RPMI7951 (cell line): ENCODE measurements at regions not wholly inside any gene's neighbourhood (a gene's known extent, or its start where the extent isn't known, plus 50 kb on each side); places are given as distances from the start of the nearest gene placed in this dataset.
A peak's percentile ranks its signal among the peaks of the same experiment; 100 is the strongest.

Source experiments
- DNase-seq: peaks from one replicate; pipeline ENCODE4 v3.0.0-alpha.2; 2012; ENCODE audit warnings: low read depth

DNA sequence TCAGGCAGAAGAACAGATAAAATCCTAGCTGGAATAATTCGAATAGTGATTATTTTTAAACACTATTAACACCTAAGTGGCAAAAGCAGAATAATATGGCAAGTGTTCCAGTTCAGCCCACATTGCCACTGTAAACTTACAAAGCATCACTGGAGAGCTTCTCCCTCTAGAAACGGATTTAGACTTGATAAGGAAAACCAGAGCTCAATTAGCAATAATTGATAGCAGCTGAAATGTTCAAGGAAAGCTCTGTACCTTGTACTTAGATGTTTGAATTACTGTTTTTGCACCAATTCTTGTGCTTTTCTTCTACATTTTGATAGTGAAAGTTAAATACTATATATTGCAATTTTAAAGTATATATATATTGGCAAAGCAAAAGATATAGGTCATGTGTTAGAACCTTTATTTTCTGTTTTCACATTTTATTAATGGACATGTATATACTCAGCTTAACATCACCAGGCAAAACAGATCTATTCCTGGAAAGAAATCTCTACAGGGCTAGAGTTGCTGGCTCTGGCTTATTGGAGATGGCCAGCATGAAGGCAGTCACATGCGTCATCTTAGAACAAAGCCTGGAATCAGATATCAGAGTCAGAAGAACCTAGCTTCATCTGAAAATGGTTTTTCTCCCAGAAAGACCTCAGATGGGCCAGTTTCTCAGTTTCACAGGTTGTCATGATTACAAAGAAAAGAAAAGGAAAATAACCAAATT lies 149.1 kb upstream of the CTAGE1 start:
- no peak for DNase-seq

DNA sequence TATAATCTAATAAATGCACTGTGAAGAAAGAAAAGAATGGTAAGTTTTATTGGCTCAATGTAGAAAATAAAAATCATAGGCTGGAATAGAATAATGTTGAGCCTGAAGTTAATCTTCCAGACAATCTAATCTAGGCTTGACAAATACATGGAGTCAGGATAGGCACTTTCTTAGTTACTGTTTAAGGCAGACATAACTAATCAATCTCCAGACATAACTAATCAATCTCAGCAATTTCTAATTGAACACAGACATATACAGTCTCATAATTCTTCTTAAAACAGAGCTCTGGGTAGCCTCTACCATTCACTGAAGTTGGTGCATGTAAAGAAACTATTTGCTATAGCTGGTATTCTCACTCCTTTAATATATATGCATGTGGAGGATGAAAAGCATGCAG lies 150.1 kb upstream of the CTAGE1 start:
- no peak for DNase-seq

DNA sequence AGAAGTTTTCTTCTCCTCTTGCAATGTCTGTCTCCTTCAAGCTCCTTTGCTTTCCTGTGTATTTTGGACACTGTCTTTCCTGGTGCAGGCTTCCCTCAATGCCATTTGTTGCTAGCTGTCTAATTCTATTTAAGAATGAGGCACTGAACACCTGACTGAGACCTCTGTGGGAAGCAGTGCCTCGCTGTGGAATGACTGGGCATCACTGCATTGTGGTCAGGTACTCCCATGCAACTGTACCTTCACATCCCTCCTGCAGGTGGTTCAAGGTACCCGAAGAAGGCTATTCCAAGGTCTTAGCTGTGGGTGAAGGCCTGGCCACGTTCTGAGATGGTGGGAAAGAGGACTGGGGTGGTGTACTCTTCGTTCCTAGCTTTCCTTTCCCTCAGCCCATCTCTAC lies 152.8 kb upstream of the CTAGE1 start:
- no peak for DNase-seq

DNA sequence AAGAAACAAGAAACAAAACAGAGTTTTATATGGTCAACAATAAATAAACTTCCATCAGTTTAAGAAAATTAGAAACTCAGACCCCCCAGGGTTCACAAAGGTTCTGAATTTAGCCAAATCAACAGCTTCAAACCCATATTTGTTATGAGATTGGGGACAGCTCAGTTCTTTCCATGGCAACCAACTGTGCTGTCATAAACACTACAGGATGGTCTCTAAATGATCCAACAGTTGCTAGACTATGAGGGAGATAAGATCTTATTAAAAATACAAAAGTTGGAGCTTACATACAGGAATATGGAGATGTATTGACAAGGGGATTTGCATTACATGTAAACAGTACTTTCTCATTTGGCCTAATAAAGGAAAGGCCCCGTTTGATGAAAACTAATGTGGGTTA lies 154.6 kb upstream of the CTAGE1 start:
- peak; percentile 36 for DNase-seq

DNA sequence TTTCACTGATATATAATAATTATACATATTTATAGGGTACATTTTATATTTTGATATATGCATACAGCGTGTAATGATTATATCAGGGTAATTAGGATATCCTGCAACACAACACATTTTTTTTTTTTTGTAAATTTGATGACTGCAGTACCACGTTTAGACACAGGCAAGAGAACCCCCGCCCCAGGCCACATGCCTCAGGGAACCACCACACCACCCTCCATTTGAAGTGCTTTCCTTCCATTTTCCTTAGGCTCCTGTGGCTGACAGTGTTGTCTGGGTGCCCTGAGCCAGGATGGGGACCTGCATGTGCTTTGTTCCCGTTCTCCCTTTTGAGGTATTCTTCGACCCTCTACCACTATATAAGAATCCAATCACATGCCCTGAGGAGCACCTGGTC lies 161.6 kb upstream of the CTAGE1 start:
- DNase-seq: no peak

DNA sequence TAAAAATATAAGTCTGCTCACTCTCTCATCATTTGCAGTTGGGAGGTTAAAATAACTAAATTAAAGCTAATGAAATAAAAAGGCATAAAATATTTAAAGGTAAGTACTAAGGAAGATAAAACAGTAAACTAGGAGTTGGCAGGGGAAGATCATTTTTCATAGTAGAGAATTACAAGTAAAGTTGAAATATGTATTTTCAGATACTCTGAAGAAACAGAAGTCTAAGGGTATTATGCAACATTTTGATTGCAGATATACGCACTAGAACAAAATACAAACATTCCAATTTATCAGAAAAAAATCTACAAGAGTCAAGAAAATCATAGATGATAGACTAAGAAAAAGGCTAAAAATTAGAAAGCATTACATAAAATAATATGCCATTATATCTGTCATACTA lies 167.6 kb upstream of the CTAGE1 start:
- DNase-seq: no peak

DNA sequence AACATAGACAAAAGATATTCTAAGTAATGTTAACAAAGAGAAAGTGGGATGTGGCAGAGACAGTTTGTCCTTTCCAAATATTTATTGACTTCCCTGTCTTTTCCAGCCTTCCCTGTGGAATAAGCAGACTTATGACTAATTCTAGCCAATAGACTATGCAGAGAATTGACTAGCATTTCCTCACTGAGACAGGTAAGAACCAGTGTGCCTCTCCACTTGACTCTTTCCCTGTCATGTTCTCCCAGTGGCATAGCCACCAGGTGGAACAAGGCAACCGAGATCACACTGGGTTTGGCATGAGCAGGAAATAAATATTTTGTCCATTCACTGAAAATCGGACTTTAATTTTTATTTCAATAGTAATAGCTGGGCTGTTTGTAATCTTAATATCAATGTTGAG lies 168.1 kb upstream of the CTAGE1 start:
- no peak for DNase-seq

DNA sequence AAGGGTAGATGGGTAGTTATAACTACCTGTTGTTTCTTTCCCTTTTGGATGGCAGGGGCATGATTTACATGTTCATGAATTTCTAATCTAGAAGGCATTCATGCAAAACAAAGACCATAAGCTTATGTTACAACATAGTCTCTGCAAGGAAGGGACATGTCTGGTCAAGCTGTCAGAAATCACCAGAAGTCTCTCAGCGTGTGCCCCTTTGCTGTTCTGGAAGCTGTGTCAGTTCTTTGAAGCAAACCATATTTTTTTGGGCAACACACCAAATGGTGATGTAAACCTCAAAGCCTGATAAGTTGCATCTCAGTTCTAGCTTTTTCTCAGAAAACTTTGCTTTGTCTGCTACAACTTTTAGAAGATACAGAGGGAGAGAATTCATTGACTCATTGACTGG lies 173.5 kb upstream of the CTAGE1 start:
- peak; percentile 36 for DNase-seq

DNA sequence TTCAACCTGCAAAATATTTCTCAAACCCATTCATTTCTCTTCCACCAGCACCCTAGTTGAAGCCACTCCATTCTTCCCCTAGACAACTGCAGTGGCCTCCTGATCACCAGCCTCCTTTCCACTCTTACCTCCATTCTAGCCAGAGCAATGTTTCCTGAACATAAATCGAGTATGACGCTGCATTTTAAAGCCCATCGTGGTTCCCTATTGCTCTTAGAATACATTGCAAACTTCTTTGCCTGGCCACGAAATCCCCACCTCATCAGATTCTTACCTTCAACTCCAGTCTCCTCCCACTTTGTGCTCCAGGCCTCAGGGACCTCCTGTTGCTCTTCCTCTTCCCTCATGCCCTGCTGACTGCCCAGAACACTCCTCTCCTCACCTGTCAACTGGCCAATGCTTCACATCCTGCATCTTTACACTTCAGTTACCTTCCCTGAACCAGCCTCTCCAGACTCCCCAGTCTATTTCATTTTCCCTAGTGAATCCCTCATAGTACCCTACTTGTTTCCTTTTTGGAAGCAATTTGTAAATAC lies 176.5 kb upstream of the CTAGE1 start:
- no peak for DNase-seq

DNA sequence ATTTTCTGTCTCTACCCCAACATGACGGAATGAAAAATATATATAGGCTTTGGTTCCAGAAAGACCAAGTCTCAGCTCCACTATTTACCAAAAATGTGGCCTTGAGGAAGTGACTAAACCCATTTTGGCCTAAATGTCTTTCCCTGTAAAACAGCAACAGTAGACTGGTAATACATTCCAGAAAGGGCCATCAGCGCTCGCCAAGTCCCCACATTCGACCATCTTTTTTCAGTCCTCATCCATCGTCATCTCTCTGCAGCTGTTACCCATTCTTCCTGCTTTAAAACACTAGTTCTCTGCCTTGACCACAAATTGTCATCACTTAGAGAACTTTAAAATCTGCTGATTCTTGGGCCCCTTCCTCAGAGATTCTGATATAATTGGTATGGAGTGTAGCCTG lies 183.8 kb upstream of the CTAGE1 start:
- peak; percentile 80 for DNase-seq

DNA sequence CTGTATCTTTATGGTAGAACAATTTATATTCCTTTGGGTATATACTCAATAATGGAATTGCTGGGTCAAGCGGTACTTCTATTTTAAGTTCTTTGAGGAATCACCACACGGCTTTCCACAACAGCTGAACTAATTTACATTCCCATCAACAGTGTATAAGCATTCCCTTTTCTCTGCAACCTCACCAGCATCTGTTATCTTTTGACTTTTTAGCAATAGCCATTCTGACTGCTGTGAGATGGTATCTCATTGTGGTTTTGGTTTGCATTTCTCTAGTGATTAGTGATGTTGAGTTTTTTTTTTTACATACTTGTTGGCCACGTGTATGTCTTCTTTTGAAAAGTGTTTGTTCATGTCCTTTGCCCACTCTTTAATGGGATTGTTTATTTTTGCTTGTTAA lies 184.7 kb upstream of the CTAGE1 start:
- peak; percentile 77 for DNase-seq

DNA sequence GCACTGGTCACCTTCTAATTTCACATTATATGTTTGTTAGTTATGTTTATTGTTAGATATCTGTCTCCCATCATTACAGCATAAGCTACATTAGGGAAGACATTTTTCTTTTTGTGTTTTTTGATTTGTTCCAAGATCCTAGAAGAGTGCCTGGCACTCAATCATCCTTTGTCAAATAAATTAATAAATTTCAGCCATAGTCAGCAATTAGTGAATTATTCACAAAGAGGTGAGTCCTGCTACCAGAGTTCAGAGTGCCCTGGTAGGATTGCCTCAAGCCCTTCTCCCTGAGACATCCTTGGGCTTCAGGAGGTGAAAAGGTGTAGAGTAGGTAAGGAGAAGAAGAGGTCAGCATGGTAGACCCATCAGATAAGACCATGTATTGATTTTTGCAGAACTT lies 186.2 kb upstream of the CTAGE1 start:
- DNase-seq: no peak

DNA sequence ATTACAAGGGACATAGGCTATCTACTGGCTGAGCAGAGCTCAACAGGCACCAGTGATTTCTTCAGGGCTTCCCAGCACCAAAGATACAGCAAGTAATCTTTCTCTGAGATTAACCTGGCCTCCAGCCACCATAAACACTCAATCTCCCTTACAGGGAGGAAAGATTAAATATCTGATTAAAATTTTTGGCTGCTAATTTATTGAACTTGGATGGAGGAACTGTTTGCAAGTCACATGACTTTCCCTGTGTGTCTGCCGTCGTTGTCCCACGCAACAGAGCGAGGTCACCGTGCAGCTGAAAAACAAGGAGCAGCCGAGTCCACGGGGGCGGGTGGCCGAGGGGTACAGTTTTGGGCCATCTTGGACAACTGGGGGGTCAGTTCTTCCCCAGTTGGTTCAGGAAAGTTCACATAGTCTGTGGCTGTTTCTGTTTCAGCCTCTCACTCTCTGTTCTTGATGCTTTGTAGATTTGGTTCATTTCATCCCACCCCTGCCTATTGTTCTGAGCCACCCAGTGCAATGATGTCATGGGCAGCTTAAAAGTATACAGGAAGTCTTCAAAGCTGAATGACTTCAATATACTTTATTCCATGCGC lies 186.8 kb upstream of the CTAGE1 start:
- peak; percentile 43 for DNase-seq

DNA sequence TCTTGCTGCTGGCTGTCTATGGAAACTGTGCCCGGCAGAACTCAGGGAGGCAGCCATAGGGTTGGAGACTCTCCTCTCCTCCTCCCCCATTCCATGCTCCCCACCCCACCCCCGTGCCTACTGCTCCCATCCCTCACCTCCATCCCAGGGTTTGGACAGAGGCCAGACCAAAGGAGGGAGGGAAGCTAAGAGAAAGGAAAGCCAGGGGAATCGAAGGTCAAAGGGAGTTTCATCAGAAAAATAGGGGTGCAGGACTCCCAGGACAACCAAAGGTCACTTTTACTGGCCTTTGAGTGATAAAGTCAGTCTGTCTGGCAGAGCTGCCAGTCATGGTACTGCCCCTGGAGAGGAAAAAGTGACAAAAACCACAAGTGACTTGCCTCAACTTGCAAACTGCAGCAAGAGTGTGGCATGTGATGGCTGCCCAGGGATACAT lies 187.3 kb upstream of the CTAGE1 start:
- no peak for DNase-seq

DNA sequence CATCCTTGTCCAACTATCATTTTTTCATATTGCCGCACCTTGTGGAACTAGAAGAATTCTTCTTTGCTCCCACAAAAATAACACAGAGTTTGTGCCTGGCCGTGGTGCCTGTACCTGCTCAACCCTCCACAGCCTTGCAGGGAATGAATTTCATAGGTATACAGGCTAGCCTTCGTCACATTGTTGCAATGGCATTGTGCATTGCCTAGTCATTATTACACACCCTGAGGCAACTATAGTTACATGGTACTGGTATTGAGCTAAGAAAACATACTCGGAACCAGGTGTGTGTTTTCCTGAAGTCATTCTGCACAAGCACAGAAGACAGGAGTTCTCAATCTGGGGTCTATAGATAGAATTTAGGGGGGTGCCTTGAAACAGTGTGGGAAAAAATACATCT lies 188.0 kb upstream of the CTAGE1 start:
- no peak for DNase-seq

DNA sequence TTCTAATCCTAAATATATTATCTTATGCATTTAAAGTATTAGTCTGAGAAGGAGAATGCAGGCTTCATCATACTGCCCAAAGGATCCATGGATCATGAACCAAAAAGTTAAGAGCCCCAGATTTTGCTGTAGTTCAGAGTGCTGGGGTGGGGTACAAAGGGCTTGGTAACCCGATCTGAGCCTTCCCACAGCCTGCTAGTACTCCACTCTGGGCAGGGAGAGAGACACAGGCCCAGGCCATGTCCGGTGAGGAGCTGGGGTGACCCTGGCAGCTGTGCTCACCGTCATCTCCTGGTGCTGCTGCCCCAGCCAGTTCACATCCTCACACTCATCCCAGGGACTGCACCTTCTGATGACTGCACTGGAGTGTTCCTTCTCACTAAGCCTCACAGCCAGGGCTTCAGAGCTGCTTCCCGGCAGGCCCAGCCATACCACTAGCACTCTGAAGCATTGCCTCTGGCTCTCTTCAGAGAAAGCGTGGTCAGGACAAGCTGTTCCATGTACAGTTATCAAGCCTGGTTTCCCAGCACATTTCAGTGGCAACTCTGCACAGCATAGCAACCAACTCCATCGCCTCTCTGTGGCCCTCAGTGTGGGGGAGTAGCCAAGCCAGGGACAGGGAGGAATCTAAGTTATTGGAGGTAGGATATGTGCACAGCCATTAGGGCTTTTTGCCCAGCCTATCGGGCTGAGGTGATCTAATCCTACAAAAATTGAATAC lies 189.0 kb upstream of the CTAGE1 start:
- peak; percentile 40 for DNase-seq

DNA sequence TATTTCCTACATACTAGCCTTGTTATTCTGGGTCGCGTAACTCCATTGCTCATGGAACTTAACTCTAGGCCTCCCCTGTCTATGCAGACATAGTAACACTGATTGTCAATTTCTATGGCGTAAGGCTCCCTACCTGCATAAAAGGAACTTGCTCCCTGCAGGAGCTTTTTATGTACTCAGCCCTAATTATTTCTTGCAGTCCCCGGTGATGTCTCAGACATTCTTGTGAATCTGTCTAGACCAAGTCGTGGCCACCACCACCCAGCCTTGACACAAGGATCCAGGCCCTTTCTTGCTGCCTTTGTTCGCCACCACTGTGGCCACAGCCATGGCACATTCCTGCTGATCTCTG lies 189.5 kb upstream of the CTAGE1 start:
- DNase-seq: no peak

DNA sequence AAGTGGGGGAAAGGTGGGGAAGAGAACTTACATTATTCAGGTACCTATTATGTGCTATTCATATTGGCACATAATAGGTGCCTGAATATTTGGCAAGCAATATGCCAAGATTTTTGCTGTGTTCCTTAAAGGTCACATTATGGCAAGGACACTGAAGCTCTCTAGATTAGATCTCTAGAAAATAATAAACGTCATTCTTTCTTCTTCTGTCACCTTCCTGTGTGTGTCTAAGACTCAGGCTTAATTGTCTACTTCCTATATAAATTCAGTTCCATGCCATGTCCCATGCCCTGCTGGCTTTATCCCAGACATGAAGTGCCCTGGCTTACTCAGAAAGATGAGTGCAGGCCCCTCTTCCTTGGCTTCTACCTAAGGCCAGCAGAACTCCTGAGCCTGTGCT lies 191.1 kb upstream of the CTAGE1 start:
- DNase-seq: no peak

DNA sequence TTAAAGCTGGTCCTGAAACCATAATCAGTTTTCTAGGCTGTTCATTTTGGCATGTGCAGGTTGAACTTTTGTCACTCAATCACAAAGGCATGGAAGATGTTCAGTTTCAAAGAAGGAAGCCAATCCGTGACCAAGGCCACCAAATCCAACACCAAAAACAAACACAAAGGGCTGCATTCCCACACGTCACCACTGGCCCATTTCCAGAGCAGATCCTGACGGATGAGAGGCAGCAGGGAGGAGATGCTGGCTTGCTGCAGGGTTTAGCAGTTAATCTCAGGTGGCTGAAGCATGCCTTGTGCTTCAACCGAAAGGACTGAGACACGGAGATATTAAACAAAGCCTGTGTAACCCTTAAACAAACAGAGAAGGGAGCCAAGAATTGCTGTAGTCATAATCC lies 191.9 kb upstream of the CTAGE1 start:
- DNase-seq: peak; percentile 61

DNA sequence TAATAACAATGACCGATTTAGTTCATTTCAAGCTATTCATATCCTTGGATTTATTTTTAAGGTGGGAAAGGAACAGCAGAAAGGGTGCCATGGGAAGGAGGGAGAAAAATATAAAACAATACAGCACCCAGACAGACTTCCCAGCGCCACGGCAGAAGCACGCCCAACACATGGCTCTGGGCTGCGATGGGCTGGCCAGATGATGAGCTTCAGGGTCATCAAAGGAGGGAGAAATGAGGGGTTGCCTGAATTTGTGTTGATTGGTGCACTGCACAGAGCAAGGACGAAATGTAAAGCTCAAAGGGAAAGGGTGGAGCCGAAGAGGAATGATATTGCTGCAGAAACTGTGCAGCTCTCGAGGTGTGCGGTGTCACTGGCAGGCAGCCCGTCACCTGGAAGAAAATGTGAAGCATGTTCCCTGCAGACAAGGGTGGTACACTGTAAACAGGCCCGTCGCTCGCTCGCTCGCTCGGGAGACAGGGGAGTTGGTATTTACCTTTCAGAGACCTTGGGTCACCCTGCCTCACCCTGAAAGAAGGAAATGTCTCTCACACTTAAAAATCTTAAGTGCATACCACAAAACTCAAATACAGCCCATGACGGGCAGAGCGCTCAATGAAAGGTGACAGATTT lies 195.5 kb upstream of the CTAGE1 start:
- DNase-seq: no peak

DNA sequence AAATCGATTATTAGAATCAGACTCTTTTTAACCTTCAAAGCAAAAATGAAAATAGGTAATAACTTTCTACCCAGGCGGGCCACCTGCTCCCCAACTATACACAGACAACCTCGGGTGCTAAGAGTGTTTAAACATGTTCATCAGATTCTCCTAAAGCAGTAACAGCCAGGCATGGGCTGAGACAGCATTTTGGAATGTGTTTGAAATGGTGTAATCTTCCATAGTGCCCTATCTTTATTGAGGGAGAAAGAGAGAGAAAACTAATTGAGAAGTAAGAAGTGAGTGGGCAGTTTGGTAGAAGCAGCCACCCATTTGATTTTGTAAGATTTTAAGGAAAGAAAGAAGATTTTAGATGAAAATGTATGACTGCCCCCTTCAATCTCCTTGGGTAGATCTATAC lies 196.1 kb upstream of the CTAGE1 start:
- DNase-seq: peak; percentile 16

DNA sequence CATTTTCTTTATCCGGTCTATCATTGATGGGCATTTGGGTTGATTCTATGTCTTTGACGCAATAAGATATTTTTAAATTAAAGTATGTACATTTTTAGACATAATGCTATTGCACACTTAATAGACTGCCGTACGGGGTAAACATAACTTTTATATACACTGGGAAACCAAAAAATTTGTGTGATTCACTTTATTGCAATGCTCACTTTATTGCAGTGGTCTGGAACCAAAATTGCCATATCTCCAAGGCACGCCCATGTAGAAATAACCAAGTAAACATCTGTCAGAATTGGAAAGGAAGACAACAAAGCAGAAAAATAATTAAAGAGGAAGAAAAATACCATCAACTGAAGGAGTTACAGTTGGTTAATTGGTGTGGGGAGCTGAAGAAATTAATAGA lies 205.8 kb upstream of the CTAGE1 start:
- DNase-seq: no peak

DNA sequence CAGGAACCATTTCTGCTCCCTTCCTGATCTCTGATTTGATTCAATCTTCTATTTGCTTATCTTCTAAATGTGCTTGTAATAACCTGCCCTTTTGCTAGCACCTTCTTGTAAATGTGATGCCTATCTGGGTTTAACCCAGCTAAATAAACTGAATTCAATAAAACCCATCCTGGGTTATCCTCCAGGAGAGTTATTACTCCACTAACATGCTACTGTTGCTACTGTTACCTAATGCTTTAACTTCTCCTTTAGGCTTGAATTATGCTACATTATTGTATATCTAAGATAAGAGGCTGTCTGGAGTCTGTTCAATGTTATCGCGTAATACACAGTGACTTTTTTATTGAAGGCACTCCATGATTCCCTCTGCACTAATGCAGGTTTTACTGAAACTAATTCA lies 206.5 kb upstream of the CTAGE1 start:
- DNase-seq: no peak
